ENCODE measurements at regions not wholly inside any gene's neighbourhood (a gene's known extent, or its start where the extent isn't known, plus 50 kb on each side); places are given as distances from the start of the nearest gene placed in this dataset.

- FAIRE-seq (no peak), DNase-seq (ENCODE audit: low read depth) (no peak)
- Histone ChIP-seq H3K36me3 (ENCODE audit: insufficient read depth, low read length) (no peaks in the 10 kb centered on the region), H3K4me2 (ENCODE audit: low read length) (no peak overlapping the region), H2AFZ (ENCODE audit: low read depth, low read length) (no peak overlapping the region), H3K9me3 (ENCODE audit: insufficient read depth, low read depth, low read length) (no peaks in the 10 kb centered on the region), H3K9ac (ENCODE audit: low read length) (no peak overlapping the region), H3K79me2 (ENCODE audit: insufficient read depth, low read length) (no peaks in the 10 kb centered on the region), H3K27me3 (ENCODE audit: insufficient read depth, low read length) (no peaks in the 10 kb centered on the region), H3K27ac (ENCODE audit: low read depth, low read length) (no peak overlapping the region), H3K4me1 (ENCODE audit: insufficient read depth, low read length) (no peaks in the 10 kb centered on the region), H4K20me1 (ENCODE audit: insufficient read depth, low read length) (no peaks in the 10 kb centered on the region), H3K4me3 (ENCODE audit: insufficient read depth, low read depth, low read length) (no peak overlapping the region)
- H3K4me1 Mint-ChIP-seq (ENCODE audit: low read depth, unreplicated experiment) = peaks cover 5% of the 10 kb centered on the region
- TF ChIP-seq CTCF (IDR thresholded peaks at IDR 0.05; ENCODE audit: insufficient read depth, low read depth, low read length) (no peak), EZH2 (IDR thresholded peaks at IDR 0.05; ENCODE audit: insufficient read depth, low read length) (no peak)
- H3K36me3 Mint-ChIP-seq (ENCODE audit: low read depth, unreplicated experiment) = no peaks in the 10 kb centered on the region
- H3K4me3 Mint-ChIP-seq (ENCODE audit: unreplicated experiment) = no peak overlapping the region
- H3K27ac Mint-ChIP-seq (ENCODE audit: unreplicated experiment) = no peak overlapping the region
- no peaks in the 10 kb centered on the region for H3K27me3 Mint-ChIP-seq (ENCODE audit: low read depth, unreplicated experiment)
- H3K9me3 Mint-ChIP-seq (ENCODE audit: unreplicated experiment) = peaks cover 2% of the 10 kb centered on the region
Observed at GRCh38 chr15:35197306-35197705, 112.2 kb upstream of the NANOGP8 start.

- no peak overlapping the region for H3K4me3 ChIP-seq (ENCODE audit: insufficient read depth, low read depth, low read length)
- H3K27me3 Mint-ChIP-seq (ENCODE audit: low read depth, unreplicated experiment) = no peaks in the 10 kb centered on the region
- no peaks in the 10 kb centered on the region for H3K36me3 Mint-ChIP-seq (ENCODE audit: low read depth, unreplicated experiment)
- H3K9me3 Mint-ChIP-seq (ENCODE audit: unreplicated experiment) = peaks cover 9% of the 10 kb centered on the region
- no peaks in the 10 kb centered on the region for H3K79me2 ChIP-seq (ENCODE audit: insufficient read depth, low read length)
- no peaks in the 10 kb centered on the region for H3K4me1 ChIP-seq (ENCODE audit: insufficient read depth, low read length)
- no peaks in the 10 kb centered on the region for H4K20me1 ChIP-seq (ENCODE audit: insufficient read depth, low read length)
- no peak overlapping the region for H3K27ac Mint-ChIP-seq (ENCODE audit: unreplicated experiment)
- peaks cover 5% of the 10 kb centered on the region for H3K4me1 Mint-ChIP-seq (ENCODE audit: low read depth, unreplicated experiment)
- FAIRE-seq (no peak), DNase-seq (ENCODE audit: low read depth) (no peak)
- TF ChIP-seq EZH2 (IDR thresholded peaks at IDR 0.05; ENCODE audit: insufficient read depth, low read length) (no peak), CTCF (IDR thresholded peaks at IDR 0.05; ENCODE audit: insufficient read depth, low read depth, low read length) (no peak)
- no peaks in the 10 kb centered on the region for H3K27me3 ChIP-seq (ENCODE audit: insufficient read depth, low read length)
- no peak overlapping the region for H2AFZ ChIP-seq (ENCODE audit: low read depth, low read length)
- no peaks in the 10 kb centered on the region for H3K9me3 ChIP-seq (ENCODE audit: insufficient read depth, low read depth, low read length)
- H3K9ac ChIP-seq (ENCODE audit: low read length) = no peak overlapping the region
- no peak overlapping the region for H3K4me2 ChIP-seq (ENCODE audit: low read length)
- no peak overlapping the region for H3K27ac ChIP-seq (ENCODE audit: low read depth, low read length)
- H3K4me3 Mint-ChIP-seq (ENCODE audit: unreplicated experiment) = no peak overlapping the region
- H3K36me3 ChIP-seq (ENCODE audit: insufficient read depth, low read length) = no peaks in the 10 kb centered on the region
Observed at GRCh38 chr15:35196273-35196672, 111.2 kb upstream of the NANOGP8 start.

GRCh38 chr15:35195649-35196048, 110.6 kb upstream of the NANOGP8 start:
- Histone ChIP-seq H3K9me3 (ENCODE audit: insufficient read depth, low read depth, low read length) (no peaks in the 10 kb centered on the region), H3K9ac (ENCODE audit: low read length) (no peak overlapping the region), H2AFZ (ENCODE audit: low read depth, low read length) (no peak overlapping the region), H3K4me2 (ENCODE audit: low read length) (no peak overlapping the region), H3K4me1 (ENCODE audit: insufficient read depth, low read length) (no peaks in the 10 kb centered on the region), H3K4me3 (ENCODE audit: insufficient read depth, low read depth, low read length) (no peak overlapping the region), H3K36me3 (ENCODE audit: insufficient read depth, low read length) (no peaks in the 10 kb centered on the region), H3K27ac (ENCODE audit: low read depth, low read length) (no peak overlapping the region), H3K27me3 (ENCODE audit: insufficient read depth, low read length) (no peaks in the 10 kb centered on the region), H4K20me1 (ENCODE audit: insufficient read depth, low read length) (no peaks in the 10 kb centered on the region), H3K79me2 (ENCODE audit: insufficient read depth, low read length) (no peaks in the 10 kb centered on the region)
- H3K27me3 Mint-ChIP-seq (ENCODE audit: low read depth, unreplicated experiment) = no peaks in the 10 kb centered on the region
- FAIRE-seq (no peak), DNase-seq (ENCODE audit: low read depth) (no peak)
- no peaks in the 10 kb centered on the region for H3K36me3 Mint-ChIP-seq (ENCODE audit: low read depth, unreplicated experiment)
- H3K27ac Mint-ChIP-seq (ENCODE audit: unreplicated experiment) = no peak overlapping the region
- no peak for TF ChIP-seq CTCF (IDR thresholded peaks at IDR 0.05; ENCODE audit: insufficient read depth, low read depth, low read length)
- TF ChIP-seq EZH2 (IDR thresholded peaks at IDR 0.05; ENCODE audit: insufficient read depth, low read length) = no peak
- no peak overlapping the region for H3K4me3 Mint-ChIP-seq (ENCODE audit: unreplicated experiment)
- peaks cover 11% of the 10 kb centered on the region for H3K9me3 Mint-ChIP-seq (ENCODE audit: unreplicated experiment)
- peaks cover 5% of the 10 kb centered on the region for H3K4me1 Mint-ChIP-seq (ENCODE audit: low read depth, unreplicated experiment)
